ENCODE measurements at regions not wholly inside any gene's neighbourhood (a gene's known extent, or its start where the extent isn't known, plus 50 kb on each side); places are given as distances from the start of the nearest gene placed in this dataset.

DNA sequence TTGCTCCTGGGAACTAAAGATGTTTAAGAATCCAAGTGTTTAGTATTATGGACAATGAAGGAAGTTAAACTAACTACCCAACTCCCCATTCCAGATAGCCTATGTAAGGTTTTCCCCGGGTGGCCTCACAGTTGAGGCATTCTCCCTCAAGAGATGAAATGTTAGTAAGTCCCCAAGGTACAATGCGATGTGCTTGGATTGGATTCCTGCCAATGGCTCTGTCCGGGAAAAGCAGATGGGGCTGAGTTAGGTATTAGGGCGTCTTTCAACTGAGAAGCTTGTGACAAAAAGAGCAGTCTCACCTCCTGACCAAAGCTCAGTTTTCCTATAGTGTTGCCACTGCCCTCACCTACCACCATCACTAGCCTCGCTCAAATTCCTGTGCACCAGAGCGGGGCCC lies 64.8 kb upstream of the E2F7 start:
- Histone ChIP-seq H3K4me3 (no peak overlapping the region), H3K4me1 (ENCODE audit: low read depth) (no peaks in the 10 kb centered on the region), H3K36me3 (ENCODE audit: low read depth) (no peaks in the 10 kb centered on the region), H3K9me3 (no peaks in the 10 kb centered on the region)
- intact Hi-C loops (cut with DNase I, micrococcal nuclease) = no loop called here
- TF ChIP-seq, protein P1, sequence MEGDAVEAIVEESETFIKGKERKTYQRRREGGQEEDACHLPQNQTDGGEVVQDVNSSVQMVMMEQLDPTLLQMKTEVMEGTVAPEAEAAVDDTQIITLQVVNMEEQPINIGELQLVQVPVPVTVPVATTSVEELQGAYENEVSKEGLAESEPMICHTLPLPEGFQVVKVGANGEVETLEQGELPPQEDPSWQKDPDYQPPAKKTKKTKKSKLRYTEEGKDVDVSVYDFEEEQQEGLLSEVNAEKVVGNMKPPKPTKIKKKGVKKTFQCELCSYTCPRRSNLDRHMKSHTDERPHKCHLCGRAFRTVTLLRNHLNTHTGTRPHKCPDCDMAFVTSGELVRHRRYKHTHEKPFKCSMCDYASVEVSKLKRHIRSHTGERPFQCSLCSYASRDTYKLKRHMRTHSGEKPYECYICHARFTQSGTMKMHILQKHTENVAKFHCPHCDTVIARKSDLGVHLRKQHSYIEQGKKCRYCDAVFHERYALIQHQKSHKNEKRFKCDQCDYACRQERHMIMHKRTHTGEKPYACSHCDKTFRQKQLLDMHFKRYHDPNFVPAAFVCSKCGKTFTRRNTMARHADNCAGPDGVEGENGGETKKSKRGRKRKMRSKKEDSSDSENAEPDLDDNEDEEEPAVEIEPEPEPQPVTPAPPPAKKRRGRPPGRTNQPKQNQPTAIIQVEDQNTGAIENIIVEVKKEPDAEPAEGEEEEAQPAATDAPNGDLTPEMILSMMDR (IDR thresholded peaks at IDR 0.05) = no peak
- ATAC-seq (no peak), DNase-seq (no peak)

DNA sequence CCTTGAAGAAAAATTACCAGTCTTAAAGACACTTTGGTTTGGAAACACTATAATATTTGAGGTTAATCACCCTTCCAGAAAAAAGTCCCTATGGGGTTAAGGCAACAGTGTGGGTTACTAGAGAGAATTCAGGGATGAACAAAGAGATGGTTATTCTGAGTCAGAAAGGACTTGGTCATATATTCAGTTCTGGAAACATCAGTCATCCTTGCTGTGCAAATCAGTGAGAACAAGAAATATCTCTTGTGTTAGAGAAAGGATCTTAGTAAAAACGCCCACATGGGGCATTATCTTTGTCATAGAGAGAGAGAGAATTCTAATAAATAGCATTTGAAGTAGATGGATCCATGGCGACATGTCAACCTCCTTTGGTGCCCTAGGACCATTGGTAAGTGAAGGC lies 59.4 kb upstream of the E2F7 start:
- TF ChIP-seq, protein P1 (IDR thresholded peaks at IDR 0.05) = no peak
- Histone ChIP-seq H3K4me3 (no peak overlapping the region), H3K36me3 (ENCODE audit: low read depth) (no peaks in the 10 kb centered on the region), H3K4me1 (ENCODE audit: low read depth) (no peaks in the 10 kb centered on the region), H3K9me3 (no peaks in the 10 kb centered on the region)
- intact Hi-C loops (cut with DNase I, micrococcal nuclease) = no loop called here
- ATAC-seq = no peak
- DNase-seq = no peak

DNA sequence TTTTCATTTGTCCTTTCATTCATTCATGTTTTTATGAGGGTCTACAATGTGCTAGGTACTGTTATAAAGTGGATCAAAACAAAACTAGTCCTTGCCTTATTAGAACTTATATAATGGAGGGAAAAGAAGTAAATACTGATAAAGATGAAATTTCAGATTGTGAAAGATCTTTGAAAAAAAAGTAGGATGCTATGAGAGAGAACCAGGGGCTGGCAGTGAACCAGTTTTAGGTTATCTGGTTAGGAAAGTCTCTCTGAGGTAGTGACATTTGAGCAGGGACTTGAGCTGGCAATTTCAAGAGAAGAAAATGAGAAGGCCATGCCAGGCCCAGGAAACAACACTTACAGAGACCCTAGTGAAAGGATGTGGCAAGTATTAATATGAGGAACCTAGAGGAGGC lies 57.3 kb upstream of the E2F7 start:
- H3K36me3 ChIP-seq (ENCODE audit: low read depth) = no peaks in the 10 kb centered on the region
- intact Hi-C loops (cut with DNase I, micrococcal nuclease) = no loop called here
- H3K4me1 ChIP-seq (ENCODE audit: low read depth) = no peaks in the 10 kb centered on the region
- no peak for DNase-seq
- no peak overlapping the region for H3K4me3 ChIP-seq
- TF ChIP-seq, protein P1 (IDR thresholded peaks at IDR 0.05) = no peak
- H3K9me3 ChIP-seq = no peaks in the 10 kb centered on the region
- no peak for ATAC-seq

DNA sequence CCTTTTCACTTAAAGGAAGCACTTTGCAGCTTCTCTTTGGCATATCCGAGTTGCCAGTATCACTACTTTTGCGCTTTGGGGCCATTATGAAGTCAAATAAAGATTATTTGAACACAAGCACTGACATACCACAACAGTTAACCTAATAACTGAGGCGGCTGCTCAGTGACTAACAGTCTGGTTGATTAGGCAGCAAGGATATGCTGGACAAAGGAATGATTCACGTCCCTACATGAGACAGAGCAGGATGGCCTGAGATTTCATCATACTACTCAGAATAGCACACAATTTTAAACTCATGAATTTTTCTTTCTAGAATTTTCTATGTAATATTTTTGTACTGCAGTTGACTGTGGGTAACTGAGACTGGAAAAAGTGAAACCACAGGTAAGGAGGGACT lies 56.9 kb upstream of the E2F7 start:
- no peaks in the 10 kb centered on the region for H3K36me3 ChIP-seq (ENCODE audit: low read depth)
- no peaks in the 10 kb centered on the region for H3K9me3 ChIP-seq
- H3K4me1 ChIP-seq (ENCODE audit: low read depth) = no peaks in the 10 kb centered on the region
- TF ChIP-seq, protein P1 (IDR thresholded peaks at IDR 0.05) = no peak
- no peak for DNase-seq
- H3K4me3 ChIP-seq = no peak overlapping the region
- no peak for ATAC-seq
- intact Hi-C loops (cut with DNase I, micrococcal nuclease) = no loop called here

DNA sequence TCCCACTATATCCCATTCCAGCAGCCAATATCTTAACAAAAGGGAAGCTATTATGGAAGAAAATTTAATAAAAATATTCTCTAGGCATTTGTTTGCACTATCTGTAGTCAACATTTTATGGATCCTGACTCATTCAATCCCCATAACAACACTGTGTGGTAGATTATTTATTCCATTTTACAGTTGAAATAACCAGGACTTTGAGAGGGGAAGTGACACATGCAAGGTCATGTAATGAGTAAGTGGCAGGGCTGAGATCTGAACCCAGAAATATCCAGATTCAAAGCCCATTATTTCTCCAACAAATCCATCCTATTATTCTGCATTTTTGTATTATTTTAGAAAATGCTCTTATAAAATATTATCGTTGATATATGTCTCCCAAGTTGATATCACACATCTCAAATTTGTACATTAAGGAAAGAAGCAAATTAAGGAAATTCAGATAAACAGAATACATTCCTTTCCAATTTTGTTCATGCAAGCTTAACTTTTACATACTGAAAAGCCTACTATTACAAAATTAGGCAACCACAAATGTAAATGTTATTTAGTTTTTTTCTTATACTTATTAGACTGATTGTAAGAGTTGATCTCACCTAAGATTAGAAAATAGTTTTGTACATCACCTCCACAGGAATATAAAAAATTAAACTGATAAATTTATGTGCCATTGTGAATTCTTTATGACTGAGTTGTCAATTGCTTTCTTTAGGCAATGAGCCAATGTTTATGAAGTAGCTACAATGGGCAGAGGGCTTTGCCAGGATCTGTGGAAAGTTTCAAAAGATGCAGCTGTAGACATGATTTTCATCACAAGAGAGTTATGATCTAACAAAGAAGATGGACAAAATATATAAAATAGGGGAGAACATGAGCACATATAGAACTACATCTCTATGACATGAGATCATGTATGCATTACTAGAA lies 55.1 kb upstream of the E2F7 start:
- no peaks in the 10 kb centered on the region for H3K4me1 ChIP-seq (ENCODE audit: low read depth)
- intact Hi-C loops (cut with DNase I, micrococcal nuclease) = no loop called here
- DNase-seq (no peak), ATAC-seq (no peak)
- H3K9me3 ChIP-seq = no peaks in the 10 kb centered on the region
- TF ChIP-seq, protein P1 (IDR thresholded peaks at IDR 0.05) = no peak
- no peak overlapping the region for H3K4me3 ChIP-seq
- no peaks in the 10 kb centered on the region for H3K36me3 ChIP-seq (ENCODE audit: low read depth)

All from mucosa of descending colon (tissue), 3 donors.